ENCODE measurements at regions not wholly inside any gene's neighbourhood (a gene's known extent, or its start where the extent isn't known, plus 50 kb on each side); places are given as distances from the start of the nearest gene placed in this dataset.

GRCh38 chr11:34830648-34831047 is 85.5 kb downstream of the APIP start:
- TF ChIP-seq, protein P1, sequence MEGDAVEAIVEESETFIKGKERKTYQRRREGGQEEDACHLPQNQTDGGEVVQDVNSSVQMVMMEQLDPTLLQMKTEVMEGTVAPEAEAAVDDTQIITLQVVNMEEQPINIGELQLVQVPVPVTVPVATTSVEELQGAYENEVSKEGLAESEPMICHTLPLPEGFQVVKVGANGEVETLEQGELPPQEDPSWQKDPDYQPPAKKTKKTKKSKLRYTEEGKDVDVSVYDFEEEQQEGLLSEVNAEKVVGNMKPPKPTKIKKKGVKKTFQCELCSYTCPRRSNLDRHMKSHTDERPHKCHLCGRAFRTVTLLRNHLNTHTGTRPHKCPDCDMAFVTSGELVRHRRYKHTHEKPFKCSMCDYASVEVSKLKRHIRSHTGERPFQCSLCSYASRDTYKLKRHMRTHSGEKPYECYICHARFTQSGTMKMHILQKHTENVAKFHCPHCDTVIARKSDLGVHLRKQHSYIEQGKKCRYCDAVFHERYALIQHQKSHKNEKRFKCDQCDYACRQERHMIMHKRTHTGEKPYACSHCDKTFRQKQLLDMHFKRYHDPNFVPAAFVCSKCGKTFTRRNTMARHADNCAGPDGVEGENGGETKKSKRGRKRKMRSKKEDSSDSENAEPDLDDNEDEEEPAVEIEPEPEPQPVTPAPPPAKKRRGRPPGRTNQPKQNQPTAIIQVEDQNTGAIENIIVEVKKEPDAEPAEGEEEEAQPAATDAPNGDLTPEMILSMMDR (conservative IDR thresholded peaks at IDR 0.05; ENCODE audit: low read depth, low read length) = no peak
- no peak overlapping the region for H3K4me3 ChIP-seq (ENCODE audit: low read depth, low read length)
- peak; percentile 4 for DNase-seq (ENCODE audit: low read depth)

DNA sequence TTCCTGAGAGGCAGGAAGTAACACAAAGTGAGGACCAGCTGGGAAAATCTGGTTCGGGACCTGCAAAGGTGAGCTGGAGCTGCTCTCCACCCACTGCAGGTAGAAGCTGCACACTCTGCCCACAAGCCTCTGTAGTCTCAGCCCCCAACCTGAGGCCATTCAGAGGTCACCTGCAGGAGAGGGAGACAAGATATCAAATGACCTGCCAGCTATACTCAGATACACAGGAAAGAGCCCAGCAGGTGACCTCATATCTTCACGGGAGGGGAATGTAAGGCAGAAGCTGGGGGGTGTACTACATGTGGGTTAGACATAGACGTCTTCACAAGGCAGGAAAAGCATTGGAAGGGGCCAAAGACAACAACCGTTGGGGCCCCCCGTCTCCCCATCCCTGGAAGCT is 86.1 kb downstream of the APIP start:
- H3K4me3 ChIP-seq (ENCODE audit: low read depth, low read length) = no peak overlapping the region
- TF ChIP-seq, protein P1 (conservative IDR thresholded peaks at IDR 0.05; ENCODE audit: low read depth, low read length) = no peak
- DNase-seq (ENCODE audit: low read depth) = no peak

- TF ChIP-seq, protein P1 (conservative IDR thresholded peaks at IDR 0.05; ENCODE audit: low read depth, low read length) = no peak
- no peak overlapping the region for H3K4me3 ChIP-seq (ENCODE audit: low read depth, low read length)
- DNase-seq (ENCODE audit: low read depth) = no peak
Observed at GRCh38 chr11:34827228-34827627, 89.0 kb downstream of the APIP start.

DNA sequence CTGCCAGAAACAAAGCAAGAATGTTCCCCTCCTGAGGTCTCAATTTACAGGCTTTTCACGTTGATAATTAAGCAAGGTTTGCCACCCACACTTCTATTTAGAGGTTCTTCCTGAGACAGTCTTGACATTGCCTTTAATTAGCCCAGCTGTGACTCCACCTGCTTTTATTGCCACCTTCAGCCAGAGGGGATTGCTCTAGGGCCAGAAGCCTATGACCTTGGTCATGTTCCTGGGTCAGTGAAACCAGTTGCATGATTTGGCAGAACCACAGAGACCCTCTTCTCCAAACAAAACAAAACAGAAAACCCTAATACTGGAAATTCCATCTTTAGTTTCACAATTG is 89.8 kb downstream of the APIP start:
- DNase-seq (ENCODE audit: low read depth) = no peak
- TF ChIP-seq, protein P1 (conservative IDR thresholded peaks at IDR 0.05; ENCODE audit: low read depth, low read length) = no peak
- H3K4me3 ChIP-seq (ENCODE audit: low read depth, low read length) = no peak overlapping the region

DNA sequence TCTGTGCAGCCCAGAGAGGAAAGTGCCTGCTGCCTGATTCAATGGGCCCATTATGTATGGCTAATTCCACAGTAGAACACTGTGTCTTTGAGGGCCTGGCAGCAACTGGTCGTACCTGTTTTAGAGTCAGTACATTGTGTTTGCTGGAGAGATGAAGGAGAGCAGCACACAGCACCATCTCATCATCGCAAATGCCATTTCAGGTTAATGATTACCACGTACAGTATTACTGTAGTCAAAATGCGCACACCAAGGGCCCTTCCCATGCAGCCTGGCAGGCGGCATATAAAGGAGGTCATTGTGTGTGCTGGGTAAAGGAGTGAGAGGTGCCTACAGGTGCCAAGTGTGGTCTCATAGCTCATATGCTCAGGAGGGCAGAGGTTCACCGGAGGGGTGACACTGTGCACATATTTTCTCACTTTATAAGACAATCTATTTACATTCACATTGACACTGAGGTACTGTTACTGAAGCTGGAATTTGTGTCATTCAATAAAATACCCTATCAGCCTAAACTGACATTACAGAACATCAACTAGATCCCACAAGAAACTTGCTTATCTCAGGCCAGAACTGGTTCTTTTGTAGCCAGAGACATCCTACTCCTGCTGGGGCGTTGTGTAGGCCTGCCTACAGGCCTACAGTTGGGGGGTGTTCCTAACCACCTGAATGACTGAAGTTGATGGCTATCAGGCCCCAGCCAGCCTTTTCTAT is 90.4 kb downstream of the APIP start:
- TF ChIP-seq, protein P1 (conservative IDR thresholded peaks at IDR 0.05; ENCODE audit: low read depth, low read length) = no peak
- DNase-seq (ENCODE audit: low read depth) = no peak

GRCh38 chr11:34825315-34825669 is 90.9 kb downstream of the APIP start:
- TF ChIP-seq, protein P1 (conservative IDR thresholded peaks at IDR 0.05; ENCODE audit: low read depth, low read length) = no peak
- no peak overlapping the region for H3K4me3 ChIP-seq (ENCODE audit: low read depth, low read length)
- no peak for DNase-seq (ENCODE audit: low read depth)

More for the DNA sequence above, 90.4 kb downstream of the APIP start:
- no peak overlapping the region for H3K4me3 ChIP-seq (ENCODE audit: low read depth, low read length)

DNA sequence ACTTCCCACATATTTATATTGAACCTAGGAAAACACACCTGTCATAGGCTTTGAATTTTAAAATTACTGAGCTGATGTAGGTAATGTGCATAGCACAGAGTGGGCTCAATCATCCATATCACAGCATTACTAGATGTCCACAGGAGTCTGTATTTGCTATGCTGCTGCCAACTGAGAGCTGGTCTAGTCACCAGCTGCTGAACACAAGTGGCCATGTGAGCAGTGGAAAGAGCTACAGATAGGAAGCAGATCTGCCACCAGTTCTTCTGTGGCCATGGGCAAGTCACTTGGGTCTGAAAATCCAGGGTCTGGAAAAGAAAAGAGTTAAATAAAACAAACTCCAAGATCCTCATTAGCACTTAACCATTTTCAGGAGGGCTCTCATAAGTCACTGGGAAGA is 91.8 kb downstream of the APIP start:
- TF ChIP-seq, protein P1 (conservative IDR thresholded peaks at IDR 0.05; ENCODE audit: low read depth, low read length) = no peak
- H3K4me3 ChIP-seq (ENCODE audit: low read depth, low read length) = no peak overlapping the region
- no peak for DNase-seq (ENCODE audit: low read depth)
